K562 (cell line): ENCODE measurements at regions not wholly inside any gene's neighbourhood (a gene's known extent, or its start where the extent isn't known, plus 50 kb on each side); places are given as distances from the start of the nearest gene placed in this dataset.

Source experiments
- NFIX ChIP-seq: fragments of 250-450 bp; sonication (Bioruptor Pico); IDR thresholded peaks from 2 replicates; pipeline ENCODE4 v1.4.0; 2020; ENCODE audit warnings: low read depth, mild to moderate bottlenecking, moderate library complexity
- TSC22D4 ChIP-seq: fragments of 450-650 bp; IDR thresholded peaks from 2 replicates; pipeline ENCODE4 v1.6.1; 2016; ENCODE audit warnings: missing genetic modification characterization, missing biosample characterization, control low read depth
- TF ChIP-seq, protein P1 (sequence below), 2 experiments: fragments of 450-650 bp; IDR thresholded peaks; 2 replicates each; pipeline ENCODE4 v1.6.1; 2016; ENCODE audit warnings: mild to moderate bottlenecking in 2 of 2, borderline replicate concordance in 1 of 2, low read depth in 1 of 2, moderate library complexity in 1 of 2
- TF ChIP-seq, protein P2 (sequence below), 2 experiments: IDR thresholded peaks; 2 replicates each; pipeline ENCODE4 v1.6.1; 2012; ENCODE audit warnings: improper control_type of control experiment in 2 of 2, low read depth in 2 of 2, low read length in 2 of 2, borderline replicate concordance in 1 of 2
- TF ChIP-seq, protein P3 (sequence below): sonication (generic); formaldehyde crosslinking; IDR thresholded peaks from 2 replicates; pipeline ENCODE4 v1.8.0; 2023; ENCODE audit warnings: mild to moderate bottlenecking, missing genetic modification reagents

DNA sequence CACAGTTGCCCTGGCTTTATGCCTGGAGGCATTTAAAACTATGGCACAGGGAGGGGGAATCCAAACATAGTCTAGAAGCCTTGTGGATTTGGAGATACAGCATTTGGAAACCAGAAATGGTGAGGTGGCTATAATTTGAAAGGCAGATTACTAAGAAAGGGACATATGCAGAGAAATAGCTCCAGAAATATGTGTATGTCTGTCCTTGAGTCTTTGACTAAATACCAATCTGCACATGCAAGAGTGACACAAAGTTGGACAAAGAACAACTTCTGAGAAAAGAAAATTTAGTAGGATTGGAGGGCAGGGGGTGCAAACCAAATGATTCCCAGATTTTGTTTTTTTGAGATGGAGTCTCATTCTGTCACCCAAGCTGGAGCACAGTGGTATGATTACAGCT, 229.6 kb downstream of the TMEM26 start (continued):
- TF ChIP-seq, protein P1, sequence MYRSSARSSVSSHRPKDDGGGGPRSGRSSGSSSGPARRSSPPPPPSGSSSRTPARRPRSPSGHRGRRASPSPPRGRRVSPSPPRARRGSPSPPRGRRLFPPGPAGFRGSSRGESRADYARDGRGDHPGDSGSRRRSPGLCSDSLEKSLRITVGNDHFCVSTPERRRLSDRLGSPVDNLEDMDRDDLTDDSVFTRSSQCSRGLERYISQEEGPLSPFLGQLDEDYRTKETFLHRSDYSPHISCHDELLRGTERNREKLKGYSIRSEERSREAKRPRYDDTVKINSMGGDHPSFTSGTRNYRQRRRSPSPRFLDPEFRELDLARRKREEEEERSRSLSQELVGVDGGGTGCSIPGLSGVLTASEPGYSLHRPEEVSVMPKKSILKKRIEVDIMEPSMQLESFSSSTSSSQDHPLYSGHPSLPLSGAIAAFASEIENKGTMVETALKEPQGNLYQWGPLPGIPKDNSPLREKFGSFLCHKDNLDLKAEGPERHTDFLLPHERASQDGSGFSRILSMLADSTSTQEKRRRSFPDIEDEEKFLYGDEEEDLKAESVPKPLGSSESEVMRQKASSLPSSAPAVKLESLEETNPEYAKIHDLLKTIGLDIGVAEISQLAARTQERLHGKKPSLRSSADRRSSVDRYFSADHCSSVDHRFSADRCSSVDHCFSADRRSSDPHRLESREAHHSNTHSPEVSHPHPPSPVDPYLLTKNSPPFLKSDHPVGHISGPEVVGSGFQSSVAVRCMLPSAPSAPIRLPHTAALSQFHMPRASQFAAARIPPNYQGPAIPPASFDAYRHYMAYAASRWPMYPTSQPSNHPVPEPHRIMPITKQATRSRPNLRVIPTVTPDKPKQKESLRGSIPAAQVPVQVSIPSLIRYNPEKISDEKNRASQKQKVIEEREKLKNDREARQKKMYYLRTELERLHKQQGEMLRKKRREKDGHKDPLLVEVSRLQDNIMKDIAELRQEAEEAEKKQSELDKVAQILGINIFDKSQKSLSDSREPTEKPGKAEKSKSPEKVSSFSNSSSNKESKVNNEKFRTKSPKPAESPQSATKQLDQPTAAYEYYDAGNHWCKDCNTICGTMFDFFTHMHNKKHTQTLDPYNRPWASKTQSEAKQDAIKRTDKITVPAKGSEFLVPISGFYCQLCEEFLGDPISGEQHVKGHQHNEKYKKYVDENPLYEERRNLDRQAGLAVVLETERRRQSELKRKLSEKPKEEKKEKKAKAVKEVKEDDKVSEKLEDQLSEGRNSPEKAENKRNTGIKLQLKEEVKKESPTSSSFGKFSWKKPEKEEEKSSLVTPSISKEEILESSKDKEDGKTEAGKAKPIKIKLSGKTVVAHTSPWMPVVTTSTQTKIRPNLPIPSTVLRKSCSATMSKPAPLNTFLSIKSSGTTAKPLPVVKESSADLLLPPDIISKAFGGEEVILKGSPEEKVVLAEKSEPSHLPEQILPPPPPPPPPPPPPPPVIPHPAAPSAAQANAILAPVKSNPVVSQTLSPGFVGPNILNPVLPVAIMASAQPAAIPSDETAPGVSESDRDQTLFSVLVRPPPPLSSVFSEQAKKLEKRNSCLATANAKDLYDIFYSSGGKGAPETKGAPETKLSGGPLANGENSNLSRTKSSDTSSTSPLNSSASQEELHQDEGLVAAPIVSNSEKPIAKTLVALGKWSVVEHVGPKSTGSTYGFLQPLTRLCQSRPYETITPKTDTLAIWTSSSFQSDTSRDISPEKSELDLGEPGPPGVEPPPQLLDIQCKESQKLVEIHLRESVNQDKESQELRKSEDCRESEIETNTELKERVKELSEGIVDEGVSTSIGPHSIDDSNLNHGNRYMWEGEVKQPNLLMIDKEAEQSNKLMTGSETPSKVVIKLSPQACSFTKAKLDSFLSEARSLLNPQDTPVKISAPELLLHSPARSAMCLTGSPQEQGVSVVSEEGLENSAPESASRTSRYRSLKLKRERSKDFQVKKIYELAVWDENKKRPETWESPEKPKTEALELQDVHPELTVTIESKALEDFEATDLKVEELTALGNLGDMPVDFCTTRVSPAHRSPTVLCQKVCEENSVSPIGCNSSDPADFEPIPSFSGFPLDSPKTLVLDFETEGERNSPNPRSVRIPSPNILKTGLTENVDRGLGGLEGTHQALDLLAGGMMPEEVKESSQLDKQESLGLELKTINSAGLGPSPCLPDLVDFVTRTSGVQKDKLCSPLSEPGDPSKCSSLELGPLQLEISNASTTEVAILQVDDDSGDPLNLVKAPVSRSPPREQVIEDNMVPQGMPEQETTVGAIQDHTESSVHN (IDR thresholded peaks at IDR 0.05; ENCODE audit: borderline replicate concordance in 1 of 2, low read depth in 1 of 2): no peak
- TF ChIP-seq, protein P2, sequence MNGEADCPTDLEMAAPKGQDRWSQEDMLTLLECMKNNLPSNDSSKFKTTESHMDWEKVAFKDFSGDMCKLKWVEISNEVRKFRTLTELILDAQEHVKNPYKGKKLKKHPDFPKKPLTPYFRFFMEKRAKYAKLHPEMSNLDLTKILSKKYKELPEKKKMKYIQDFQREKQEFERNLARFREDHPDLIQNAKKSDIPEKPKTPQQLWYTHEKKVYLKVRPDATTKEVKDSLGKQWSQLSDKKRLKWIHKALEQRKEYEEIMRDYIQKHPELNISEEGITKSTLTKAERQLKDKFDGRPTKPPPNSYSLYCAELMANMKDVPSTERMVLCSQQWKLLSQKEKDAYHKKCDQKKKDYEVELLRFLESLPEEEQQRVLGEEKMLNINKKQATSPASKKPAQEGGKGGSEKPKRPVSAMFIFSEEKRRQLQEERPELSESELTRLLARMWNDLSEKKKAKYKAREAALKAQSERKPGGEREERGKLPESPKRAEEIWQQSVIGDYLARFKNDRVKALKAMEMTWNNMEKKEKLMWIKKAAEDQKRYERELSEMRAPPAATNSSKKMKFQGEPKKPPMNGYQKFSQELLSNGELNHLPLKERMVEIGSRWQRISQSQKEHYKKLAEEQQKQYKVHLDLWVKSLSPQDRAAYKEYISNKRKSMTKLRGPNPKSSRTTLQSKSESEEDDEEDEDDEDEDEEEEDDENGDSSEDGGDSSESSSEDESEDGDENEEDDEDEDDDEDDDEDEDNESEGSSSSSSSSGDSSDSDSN (IDR thresholded peaks at IDR 0.05; ENCODE audit: borderline replicate concordance in 1 of 2, low read depth in 2 of 2, low read length in 2 of 2): no peak
- no peak for TF ChIP-seq TSC22D4 (tag)
- TF ChIP-seq NFIX (CRISPR knock-in tag): no peak
- TF ChIP-seq, protein P3, sequence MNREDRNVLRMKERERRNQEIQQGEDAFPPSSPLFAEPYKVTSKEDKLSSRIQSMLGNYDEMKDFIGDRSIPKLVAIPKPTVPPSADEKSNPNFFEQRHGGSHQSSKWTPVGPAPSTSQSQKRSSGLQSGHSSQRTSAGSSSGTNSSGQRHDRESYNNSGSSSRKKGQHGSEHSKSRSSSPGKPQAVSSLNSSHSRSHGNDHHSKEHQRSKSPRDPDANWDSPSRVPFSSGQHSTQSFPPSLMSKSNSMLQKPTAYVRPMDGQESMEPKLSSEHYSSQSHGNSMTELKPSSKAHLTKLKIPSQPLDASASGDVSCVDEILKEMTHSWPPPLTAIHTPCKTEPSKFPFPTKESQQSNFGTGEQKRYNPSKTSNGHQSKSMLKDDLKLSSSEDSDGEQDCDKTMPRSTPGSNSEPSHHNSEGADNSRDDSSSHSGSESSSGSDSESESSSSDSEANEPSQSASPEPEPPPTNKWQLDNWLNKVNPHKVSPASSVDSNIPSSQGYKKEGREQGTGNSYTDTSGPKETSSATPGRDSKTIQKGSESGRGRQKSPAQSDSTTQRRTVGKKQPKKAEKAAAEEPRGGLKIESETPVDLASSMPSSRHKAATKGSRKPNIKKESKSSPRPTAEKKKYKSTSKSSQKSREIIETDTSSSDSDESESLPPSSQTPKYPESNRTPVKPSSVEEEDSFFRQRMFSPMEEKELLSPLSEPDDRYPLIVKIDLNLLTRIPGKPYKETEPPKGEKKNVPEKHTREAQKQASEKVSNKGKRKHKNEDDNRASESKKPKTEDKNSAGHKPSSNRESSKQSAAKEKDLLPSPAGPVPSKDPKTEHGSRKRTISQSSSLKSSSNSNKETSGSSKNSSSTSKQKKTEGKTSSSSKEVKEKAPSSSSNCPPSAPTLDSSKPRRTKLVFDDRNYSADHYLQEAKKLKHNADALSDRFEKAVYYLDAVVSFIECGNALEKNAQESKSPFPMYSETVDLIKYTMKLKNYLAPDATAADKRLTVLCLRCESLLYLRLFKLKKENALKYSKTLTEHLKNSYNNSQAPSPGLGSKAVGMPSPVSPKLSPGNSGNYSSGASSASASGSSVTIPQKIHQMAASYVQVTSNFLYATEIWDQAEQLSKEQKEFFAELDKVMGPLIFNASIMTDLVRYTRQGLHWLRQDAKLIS: no peak
